ENCODE measurements at regions not wholly inside any gene's neighbourhood (a gene's known extent, or its start where the extent isn't known, plus 50 kb on each side); places are given as distances from the start of the nearest gene placed in this dataset.

- no peak for TF ChIP-seq CTCF (IDR thresholded peaks at IDR 0.05)
- no peak for TF ChIP-seq EZH2 (IDR thresholded peaks at IDR 0.05)
- TF ChIP-seq EZH2phosphoT487 (IDR thresholded peaks at IDR 0.05), result no peak
Observed at GRCh38 chr3:99482191-99482590, 156.2 kb upstream of the COL8A1 start.

All from neural progenitor cell (in vitro differentiated cells).